K562 (cell line): ENCODE measurements at regions not wholly inside any gene's neighbourhood (a gene's known extent, or its start where the extent isn't known, plus 50 kb on each side); places are given as distances from the start of the nearest gene placed in this dataset.

Experiments used
- CTCF ChIP-seq, 3 experiments: IDR thresholded peaks in 2 of 3; conservative IDR thresholded peaks in 1 of 3; 2 replicates each; pipeline ENCODE4 v1.5.1; 2011 to 2012; ENCODE audit warnings: low read length in 3 of 3, mild to moderate bottlenecking in 3 of 3, control low read depth in 2 of 3, improper control_type of control experiment in 1 of 3, inconsistent platforms in 1 of 3, low read depth in 1 of 3, mixed read lengths in 1 of 3, moderate library complexity in 1 of 3; ENCODE audit not compliant: insufficient read depth in 2 of 3
- EP300 ChIP-seq: IDR thresholded peaks from 2 replicates; pipeline ENCODE4 v1.6.1; 2012; ENCODE audit warnings: low read length, improper control_type of control experiment
- NR3C1 ChIP-seq: sonication (generic); formaldehyde crosslinking; IDR thresholded peaks from 2 replicates; pipeline ENCODE4 v1.8.1; 2022; ENCODE audit warnings: missing genetic modification reagents
- SETDB1 ChIP-seq: IDR thresholded peaks from one replicate; pipeline ENCODE4 v1.6.1; 2012; ENCODE audit warnings: low read length, control low read depth, inconsistent platforms
- TF ChIP-seq, protein P1 (sequence below): fragments of 450-650 bp; IDR thresholded peaks from 2 replicates; pipeline ENCODE4 v1.6.1; 2018; ENCODE audit not compliant: partially characterized antibody
- TF ChIP-seq, protein P2 (sequence below): sonication (generic); formaldehyde crosslinking; IDR thresholded peaks from 2 replicates; pipeline ENCODE4 v1.8.0; 2022; ENCODE audit warnings: missing genetic modification reagents, mild to moderate bottlenecking, borderline replicate concordance

DNA sequence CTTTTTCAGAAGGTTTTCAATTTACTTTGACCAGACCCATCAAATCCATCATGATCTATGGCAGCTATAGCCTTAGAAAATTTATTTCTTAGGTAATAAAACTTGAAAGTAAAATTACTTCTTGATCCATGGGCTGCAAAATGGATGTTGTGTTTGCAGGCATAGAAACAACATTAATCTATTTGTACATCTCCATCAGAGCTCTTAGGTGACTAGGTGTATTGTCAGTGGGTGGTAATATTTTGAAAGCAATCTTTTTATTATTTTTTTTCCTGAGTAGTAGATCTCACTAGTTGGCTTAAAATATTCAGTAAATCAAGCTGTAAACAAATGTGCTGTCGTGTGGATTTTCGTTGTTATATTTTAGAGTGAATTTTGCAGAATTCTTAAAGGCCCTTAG, 710.0 kb downstream of the SLITRK6 start:
- TF ChIP-seq CTCF (IDR thresholded peaks at IDR 0.05 in 2 of 3, conservative IDR thresholded peaks at IDR 0.05 in 1 of 3; ENCODE audit: insufficient read depth in 2 of 3, low read depth in 1 of 3, low read length in 3 of 3) (no peak), EP300 (no peak), SETDB1 (no peak), NR3C1 (CRISPR knock-in tag) (no peak)
- TF ChIP-seq, protein P1, sequence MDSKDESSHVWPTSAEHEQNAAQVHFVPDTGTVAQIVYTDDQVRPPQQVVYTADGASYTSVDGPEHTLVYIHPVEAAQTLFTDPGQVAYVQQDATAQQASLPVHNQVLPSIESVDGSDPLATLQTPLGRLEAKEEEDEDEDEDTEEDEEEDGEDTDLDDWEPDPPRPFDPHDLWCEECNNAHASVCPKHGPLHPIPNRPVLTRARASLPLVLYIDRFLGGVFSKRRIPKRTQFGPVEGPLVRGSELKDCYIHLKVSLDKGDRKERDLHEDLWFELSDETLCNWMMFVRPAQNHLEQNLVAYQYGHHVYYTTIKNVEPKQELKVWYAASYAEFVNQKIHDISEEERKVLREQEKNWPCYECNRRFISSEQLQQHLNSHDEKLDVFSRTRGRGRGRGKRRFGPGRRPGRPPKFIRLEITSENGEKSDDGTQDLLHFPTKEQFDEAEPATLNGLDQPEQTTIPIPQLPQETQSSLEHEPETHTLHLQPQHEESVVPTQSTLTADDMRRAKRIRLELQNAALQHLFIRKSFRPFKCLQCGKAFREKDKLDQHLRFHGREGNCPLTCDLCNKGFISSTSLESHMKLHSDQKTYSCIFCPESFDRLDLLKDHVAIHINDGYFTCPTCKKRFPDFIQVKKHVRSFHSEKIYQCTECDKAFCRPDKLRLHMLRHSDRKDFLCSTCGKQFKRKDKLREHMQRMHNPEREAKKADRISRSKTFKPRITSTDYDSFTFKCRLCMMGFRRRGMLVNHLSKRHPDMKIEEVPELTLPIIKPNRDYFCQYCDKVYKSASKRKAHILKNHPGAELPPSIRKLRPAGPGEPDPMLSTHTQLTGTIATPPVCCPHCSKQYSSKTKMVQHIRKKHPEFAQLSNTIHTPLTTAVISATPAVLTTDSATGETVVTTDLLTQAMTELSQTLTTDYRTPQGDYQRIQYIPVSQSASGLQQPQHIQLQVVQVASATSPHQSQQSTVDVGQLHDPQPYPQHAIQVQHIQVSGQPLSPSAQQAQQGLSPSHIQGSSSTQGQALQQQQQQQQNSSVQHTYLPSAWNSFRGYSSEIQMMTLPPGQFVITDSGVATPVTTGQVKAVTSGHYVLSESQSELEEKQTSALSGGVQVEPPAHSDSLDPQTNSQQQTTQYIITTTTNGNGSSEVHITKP, result no peak
- TF ChIP-seq, protein P2, sequence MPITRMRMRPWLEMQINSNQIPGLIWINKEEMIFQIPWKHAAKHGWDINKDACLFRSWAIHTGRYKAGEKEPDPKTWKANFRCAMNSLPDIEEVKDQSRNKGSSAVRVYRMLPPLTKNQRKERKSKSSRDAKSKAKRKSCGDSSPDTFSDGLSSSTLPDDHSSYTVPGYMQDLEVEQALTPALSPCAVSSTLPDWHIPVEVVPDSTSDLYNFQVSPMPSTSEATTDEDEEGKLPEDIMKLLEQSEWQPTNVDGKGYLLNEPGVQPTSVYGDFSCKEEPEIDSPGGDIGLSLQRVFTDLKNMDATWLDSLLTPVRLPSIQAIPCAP (CRISPR knock-in tag), result no peak
